Stimulated activated CD8-positive, alpha-beta memory T cell treated with anti-CD3 and anti-CD28 coated beads, Interleukin-15, amount 100 ng/mL, for 48 hours (primary cell): ENCODE measurements at regions not wholly inside any gene's neighbourhood (a gene's known extent, or its start where the extent isn't known, plus 50 kb on each side); places are given as distances from the start of the nearest gene placed in this dataset.
A peak's percentile ranks its signal among the peaks of the same experiment; 100 is the strongest.

ENCODE experiments used
- DNase-seq, 2 donors: peaks; one replicate each; pipeline ENCODE4 v3.0.0-alpha.2; 2020; ENCODE audit warnings: low read depth in 2 of 2

- no peak for DNase-seq
Measured at GRCh38 chr11:32266601-32267000, 168.7 kb downstream of the WT1 start.

DNA sequence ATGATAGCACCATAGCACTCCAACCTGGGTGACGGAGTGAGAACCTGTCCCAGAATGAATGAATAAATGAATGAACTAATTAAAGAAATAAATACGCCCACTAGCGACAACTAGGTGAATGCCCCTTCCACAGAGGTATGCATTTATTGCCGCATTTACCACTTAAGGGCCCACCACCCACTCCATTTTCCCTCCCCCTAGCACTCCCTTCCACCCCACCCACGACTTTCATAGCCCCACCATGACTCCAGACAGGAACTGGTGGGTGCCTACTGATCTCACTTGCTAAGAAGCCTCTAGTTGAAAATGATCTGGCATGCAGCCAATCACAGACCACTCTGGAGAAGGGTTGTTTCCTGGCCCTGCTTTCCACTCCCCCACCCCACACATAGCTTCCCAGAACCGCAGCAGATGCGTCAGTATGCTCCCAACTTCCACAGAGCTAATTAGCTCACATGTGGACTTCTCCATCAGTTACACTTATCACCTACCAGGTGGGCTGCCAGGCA, 167.6 kb downstream of the WT1 start:
- no peak for DNase-seq

DNA sequence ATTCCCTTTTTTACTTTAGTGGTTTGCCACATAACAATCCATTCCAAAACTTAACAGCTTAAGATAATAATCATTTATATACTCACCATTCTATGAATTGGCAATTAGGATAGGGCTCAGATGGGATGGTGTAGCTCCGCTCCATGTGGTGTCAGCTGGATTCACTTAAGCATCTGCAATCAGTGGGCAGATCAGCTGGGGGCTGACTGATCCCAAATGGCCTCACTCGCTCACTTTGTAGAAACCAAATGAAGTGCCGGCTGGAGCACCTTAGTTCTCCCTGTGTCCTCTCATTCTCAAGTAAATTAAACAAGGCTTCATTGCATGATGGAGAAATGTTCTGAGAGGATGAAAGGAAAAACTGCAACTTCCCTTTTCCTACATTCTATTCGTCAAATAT, 161.4 kb downstream of the WT1 start:
- no peak for DNase-seq

DNA sequence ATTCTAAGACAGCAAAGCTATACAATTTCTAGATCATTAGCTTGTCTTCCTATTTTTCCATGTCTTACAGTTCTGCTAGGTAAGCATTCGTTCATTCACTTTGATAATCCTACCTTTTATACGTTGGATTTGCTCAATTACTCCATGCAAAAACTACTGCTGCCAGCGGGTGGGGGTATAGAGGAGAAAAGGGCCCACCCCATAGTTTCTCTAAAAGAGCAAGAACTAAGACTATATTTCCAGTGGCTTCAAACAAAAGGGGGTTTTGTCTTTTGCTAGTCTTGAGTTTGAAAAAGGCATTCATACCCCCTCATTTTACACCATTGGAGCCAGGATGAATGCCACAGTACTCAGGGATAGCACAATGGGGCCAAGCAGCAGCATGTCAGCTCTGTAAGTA, 155.7 kb downstream of the WT1 start:
- no peak for DNase-seq

DNA sequence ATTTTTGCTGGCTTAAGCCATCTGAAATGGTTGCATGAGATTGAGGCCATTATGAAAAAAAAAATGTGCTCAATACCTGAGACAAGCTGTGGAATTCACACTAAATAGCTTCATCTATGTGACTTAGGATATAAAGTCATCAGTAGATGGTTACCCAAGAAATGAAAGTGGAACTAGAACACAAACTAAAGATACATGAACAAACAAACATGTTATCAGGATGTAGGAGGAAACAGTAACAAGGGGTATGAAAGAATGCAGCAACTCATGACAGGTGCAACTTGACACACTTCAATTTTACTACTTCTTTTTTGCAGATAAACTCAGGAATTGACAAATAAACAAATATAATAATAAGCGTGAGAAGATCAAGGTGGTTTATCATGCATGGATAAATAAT, 155.0 kb downstream of the WT1 start:
- no peak for DNase-seq

- DNase-seq = no peak
Measured at GRCh38 chr11:32288276-32288675, 147.1 kb downstream of the WT1 start.

DNA sequence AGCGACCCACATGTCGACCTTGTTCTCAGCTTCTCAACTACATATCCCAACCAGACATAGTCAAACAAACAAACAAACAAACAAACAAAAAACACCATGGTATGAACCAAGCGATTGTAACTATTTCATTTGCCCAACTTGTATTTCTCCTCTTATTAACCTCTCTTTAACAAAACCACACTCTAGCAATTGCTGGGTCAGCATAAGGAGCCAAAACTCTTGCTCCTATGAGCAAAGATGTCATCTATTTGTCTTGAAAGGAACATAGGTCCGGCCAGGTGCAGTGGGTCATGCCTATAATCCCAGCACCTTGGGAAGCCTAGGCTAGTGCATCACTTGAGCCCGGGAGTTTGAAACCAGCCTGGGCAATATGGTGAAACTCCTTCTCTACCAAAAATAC, 145.6 kb downstream of the WT1 start:
- DNase-seq = no peak

GRCh38 chr11:32290783-32291182, 144.6 kb downstream of the WT1 start:
- DNase-seq = no peak

- DNase-seq = no peak
Measured at GRCh38 chr11:32297611-32298011, 137.7 kb downstream of the WT1 start.

DNA sequence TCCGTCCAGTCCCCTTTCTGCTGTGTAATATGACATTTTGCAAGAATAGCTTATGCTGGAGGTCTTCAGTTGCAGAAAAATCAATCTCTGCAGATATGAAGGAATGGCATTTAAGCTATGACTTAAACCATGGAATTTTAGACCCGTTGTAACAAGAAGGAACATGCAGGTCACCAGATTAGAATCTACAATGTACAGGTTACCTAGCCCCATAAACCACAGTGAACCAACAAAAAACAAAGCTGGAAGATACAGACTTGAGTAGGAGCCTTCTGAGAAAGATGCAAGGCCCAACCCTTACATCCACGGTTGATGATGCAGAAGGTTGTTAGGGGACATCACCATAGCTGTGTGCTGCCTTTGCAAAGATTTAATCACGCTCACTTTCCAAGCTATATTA, 132.5 kb downstream of the WT1 start:
- DNase-seq = no peak

- DNase-seq = no peak
Measured at GRCh38 chr11:32304521-32304920, 130.8 kb downstream of the WT1 start.

DNA sequence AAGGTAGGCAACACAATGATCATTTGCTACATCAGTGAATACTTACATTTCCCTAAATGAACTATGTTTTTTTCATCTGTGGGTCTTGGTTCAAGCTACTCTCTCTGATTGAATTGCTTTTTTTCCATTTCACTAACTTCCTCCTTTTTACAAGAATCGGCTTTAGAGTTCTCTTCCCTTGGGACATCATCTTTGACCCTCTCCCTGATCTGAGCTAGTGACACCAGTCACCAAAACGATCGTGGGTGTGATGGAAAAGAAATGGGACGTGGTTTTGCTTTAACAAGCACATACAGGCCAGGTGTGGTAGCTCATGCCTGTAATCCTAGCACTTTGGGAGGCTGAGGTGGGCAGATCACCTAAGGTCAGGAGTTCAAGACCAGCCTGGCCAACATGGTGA, 129.9 kb downstream of the WT1 start:
- no peak for DNase-seq

- no peak for DNase-seq
Measured at GRCh38 chr11:32307471-32307870, 127.9 kb downstream of the WT1 start.

DNA sequence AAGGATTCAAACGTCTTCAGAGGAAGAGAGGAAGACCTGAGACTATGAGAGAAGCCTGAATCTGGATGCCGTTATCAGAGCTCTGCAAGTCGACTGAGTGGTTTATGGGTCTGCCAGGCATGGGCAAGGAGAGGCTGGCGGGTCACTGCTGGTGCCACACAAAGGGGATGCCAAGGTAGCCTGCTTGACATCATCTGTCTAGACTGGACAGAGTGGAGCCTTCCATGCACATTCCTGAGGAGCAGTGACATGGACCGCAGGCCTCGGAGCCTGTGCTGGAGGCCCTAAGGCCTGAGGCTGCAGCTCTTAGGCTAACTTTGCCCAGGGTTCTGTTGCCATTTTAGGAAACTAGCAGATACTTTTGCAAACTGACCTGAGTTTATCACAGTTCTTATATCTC, 127.4 kb downstream of the WT1 start:
- no peak for DNase-seq

GRCh38 chr11:32309530-32310213, 125.7 kb downstream of the WT1 start:
- DNase-seq = no peak

- DNase-seq = no peak
Measured at GRCh38 chr11:32310214-32310601, 125.1 kb downstream of the WT1 start.

- no peak for DNase-seq
Measured at GRCh38 chr11:32311346-32312065, 123.8 kb downstream of the WT1 start.

DNA sequence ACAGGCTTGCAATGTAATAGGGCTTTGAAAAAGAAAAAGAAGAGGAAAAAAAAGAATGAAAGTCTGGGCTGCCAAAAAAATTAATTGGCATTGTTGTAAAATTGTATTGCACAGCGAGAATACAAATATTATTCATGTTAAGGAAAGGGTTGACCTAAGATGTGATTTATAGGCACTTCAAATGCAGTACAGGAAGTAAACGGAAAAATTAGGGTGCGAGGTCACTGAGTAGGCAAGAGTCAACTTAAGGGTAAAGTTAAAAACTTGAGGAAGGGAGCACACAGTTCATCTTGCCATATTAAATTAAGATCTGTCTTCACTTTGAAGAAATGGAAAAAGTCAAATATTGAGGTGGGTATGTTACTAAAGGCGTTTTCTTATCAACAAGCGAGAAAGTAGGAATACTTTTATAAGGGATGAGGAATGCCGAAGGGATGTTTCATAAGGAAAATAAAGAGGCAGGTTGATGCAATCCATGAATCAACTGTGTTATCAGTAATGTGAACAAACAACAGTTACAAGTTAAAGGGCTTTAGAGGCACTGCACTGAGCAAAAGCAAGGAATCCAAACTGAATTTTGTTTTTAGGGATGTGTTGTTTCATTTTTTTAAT, 123.0 kb downstream of the WT1 start:
- DNase-seq = no peak

GRCh38 chr11:32312865-32313403, 122.4 kb downstream of the WT1 start:
- DNase-seq = peak in 1 of 2 donors; percentile 42

DNA sequence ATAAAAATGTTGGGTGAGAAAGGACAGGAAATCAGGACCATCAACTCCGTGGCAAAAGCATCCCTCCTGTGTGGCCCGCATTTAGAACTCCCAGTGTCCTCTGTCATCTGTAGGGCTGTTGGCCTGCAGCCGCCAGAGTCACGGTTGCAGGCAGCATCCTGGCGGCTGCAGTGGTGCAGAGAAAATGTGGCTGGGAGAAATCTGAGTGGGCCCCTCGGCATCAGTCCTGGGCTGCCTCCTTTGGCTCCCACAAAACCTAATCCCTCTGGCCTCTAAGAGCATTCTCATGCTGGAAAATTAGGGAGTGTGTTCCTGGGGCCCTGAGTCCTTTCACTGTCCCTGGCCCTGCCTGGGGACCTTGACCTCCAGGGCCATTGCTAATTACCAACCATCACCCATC, 121.9 kb downstream of the WT1 start:
- no peak for DNase-seq

- no peak for DNase-seq
Measured at GRCh38 chr11:32315121-32315520, 120.2 kb downstream of the WT1 start.

GRCh38 chr11:32316232-32316631, 119.1 kb downstream of the WT1 start:
- no peak for DNase-seq
